NCI-H1417 treated with DMSO at 0.1 percent for 48 hours (cell line): ENCODE measurements at regions not wholly inside any gene's neighbourhood (a gene's known extent, or its start where the extent isn't known, plus 50 kb on each side); places are given as distances from the start of the nearest gene placed in this dataset.

ENCODE experiments used
- DNase-seq: peaks from one replicate; lab custom pipeline; 2025; lab: John Stamatoyannopoulos, UW

DNA sequence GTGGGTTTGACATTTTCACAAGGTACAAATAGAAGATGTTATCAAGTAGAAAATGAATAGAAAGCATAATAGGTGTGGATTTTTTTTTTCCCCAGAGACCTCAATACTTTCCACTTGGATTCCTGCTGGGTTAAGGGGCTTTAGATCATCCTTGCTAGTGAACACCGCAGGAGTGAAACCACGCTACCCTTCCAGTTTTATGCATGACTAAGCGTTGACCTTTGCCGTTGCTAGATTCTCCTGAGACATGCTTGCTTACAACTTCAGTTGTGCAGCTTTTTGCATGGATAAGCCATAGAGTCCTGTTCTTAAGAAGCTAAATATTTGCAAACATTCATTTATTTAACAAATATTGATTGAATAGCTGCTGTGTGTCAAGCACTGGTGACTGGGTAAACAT lies 299.7 kb upstream of the LMCD1 start:
- no peak for DNase-seq

- DNase-seq = no peak
These were observed 297.3 kb upstream of the LMCD1 start for GRCh38 chr3:8204331-8204730.

GRCh38 chr3:8204853-8205650 lies 296.6 kb upstream of the LMCD1 start:
- no peak for DNase-seq

DNA sequence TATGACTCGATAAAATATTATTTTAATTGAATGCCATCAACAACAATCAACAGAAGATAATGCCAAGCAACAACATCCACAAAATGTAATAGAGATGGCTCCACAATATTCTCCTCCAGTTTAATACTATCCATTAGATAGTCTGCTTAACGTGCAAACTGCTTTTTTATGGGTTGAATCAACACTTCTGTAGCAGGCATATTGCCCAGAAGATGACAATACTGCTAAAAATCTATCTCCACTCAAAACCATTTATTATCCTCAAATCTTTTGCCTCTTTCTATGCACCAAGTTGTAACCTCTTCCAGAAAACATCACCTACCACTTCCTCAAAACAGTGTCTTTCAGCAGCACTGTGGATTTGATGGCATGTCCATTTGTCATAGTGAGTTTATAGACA lies 295.7 kb upstream of the LMCD1 start:
- no peak for DNase-seq

- DNase-seq = no peak
These were observed 294.5 kb upstream of the LMCD1 start for GRCh38 chr3:8206971-8207617.

- no peak for DNase-seq
These were observed 290.7 kb upstream of the LMCD1 start for GRCh38 chr3:8210882-8211341.

- DNase-seq = no peak
These were observed 288.8 kb upstream of the LMCD1 start for GRCh38 chr3:8212794-8213193.

DNA sequence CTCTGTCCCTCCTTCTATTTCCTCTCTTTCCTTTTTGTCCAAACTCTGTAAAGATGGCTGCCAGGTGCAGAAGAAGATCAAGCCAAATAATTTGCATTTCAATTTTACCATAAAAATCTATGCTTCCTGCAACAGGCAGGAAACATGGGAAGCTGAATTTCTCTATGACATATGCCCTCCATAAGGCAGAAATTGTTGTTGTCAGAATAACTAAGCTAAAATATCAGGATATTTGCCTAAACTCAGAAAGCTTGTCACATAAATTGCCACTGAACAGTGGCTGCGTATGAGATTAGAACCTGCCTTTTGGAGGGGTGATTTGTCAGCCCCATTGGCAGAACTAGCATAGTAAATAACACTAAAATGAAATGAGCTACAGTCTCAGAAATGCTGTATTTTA lies 288.3 kb upstream of the LMCD1 start:
- DNase-seq = no peak

DNA sequence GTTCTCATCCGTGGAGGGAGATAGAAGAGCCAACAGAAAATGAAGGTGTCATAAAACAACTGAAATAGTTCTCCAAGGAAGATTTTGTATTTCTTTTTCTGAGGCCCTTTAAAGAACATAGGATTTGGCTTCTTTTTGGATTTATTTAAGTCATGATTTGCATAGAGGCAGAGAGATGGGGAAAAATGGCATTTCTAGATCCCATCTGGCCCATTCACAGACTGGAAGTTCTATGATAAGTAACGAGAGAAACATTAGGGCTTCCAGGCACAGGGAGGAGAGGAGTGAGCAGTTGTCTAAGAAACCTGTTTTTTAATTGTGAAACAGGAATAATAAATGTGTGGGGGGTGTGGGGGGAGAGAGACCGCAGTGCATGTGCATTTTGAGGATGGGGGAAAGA lies 285.8 kb upstream of the LMCD1 start:
- DNase-seq = no peak

DNA sequence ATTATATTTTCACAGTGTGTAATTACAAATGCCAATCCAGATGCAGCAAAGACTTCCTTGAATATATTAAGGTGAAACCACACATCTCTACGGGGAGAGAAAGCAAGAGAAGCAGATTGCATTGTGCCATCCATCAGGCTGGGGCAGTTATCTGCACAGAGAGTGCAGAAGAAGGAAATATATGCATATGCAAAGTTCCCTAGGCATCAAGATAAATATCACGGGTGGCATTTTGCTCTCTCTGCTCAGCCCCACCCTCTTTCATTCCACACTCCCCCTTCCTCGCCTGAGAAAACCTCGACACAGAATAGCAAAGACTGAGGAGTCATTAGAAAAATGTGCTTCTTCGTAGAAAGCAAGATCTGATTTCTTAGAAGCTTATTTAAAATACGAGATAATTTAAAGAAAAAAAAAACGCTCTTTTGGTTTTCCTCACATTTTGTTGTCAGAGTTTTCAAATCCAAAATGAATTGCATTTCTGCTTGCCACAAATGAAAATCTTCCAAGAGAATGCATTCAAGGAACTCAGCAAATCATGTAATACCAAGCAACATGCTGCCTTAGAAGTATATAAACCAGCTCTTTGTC lies 283.2 kb upstream of the LMCD1 start:
- no peak for DNase-seq

DNA sequence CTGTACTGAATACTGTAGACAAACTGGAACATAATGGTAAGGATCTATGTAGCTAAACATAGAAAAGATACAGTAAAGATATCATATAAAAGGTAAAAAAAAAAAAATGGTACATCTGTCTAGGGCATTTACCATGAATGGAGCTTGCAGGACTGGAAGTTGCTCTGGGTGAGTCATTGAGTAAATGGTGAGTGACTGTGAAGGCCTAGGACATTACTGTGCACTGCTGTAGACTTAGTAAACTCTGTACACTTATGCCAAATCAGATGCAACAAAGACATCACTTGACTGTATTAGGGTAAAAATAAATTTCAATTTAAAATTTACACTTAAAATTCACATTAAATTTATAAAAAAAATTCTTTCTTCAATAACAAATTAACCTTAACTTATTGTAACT lies 281.3 kb upstream of the LMCD1 start:
- no peak for DNase-seq

- DNase-seq = no peak
These were observed 277.9 kb upstream of the LMCD1 start for GRCh38 chr3:8223766-8224165.

DNA sequence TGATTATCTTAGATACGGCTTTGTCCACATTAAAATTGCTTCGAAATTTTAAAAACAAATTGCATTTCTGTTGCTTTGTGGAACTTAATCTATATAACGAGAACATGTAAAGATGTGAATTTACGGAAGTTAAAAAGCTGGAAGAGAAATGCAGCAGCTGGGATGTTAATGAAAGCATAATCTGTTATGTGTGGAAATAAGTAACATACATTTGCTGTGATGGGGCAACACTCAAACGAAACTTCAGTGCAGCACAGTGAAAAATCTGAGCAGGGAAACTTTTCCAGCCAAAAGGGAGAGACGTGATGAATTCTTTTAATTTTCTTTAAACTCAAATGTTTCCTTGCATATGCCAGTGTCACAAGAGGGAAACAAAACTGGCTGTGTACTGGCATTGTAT lies 276.7 kb upstream of the LMCD1 start:
- DNase-seq = no peak

DNA sequence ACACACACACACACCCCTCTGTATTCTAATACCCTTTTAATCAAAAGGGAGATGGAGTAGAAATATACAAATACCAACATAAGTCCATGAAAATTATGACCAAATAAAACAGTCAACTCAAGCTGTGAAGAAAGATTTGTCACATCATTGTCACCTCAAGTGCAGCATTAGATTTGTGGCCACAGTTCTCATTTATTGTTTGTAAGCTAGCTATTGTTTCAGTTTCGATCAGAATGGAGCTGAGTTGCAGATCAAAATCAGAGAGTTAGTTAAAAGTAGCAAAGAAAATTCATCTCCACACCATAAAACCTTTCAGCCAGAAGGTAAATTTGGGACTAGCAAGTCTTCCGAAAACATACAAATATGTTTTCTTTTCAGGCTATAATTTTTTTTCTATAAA lies 267.7 kb upstream of the LMCD1 start:
- no peak for DNase-seq

DNA sequence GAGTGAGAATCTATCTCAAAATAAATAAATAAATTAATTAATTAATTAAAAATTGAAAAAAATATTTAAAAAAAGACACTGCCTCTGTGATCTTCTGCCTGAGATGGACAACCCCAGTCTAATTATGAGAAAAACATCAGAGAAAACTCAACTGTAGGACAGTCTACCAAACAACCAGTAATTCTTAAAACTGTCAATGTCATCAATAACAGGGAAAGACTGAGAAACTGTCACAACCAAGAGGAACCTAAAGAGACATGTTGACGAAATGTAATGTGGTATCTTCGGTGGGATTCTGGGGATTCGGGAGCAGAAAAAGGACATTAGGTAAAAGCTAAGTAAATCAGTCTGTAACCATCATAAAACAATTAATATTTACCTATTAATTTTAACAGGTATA lies 265.4 kb upstream of the LMCD1 start:
- no peak for DNase-seq

DNA sequence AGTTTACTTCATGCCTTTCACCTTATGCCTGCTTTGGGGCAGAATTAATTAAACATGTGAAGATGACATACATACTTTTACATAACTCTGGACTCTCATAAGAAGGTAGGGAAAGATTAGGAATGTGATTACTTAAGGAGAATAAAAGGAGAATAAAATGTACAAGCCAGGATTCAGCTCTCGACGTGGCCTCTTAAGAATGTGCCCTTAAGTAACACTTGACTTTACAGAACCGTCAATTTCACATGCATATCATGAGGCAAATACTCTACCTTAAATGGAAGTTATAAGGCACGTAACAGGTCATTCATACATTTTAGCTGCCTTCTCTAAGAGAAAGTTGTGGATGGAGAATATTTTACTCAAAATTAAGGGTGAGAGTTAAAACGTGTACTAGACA lies 263.7 kb upstream of the LMCD1 start:
- DNase-seq = no peak

- no peak for DNase-seq
These were observed 263.2 kb upstream of the LMCD1 start for GRCh38 chr3:8238432-8238831.

- DNase-seq = no peak
These were observed 262.5 kb upstream of the LMCD1 start for GRCh38 chr3:8239095-8239494.

GRCh38 chr3:8239718-8240695 lies 261.6 kb upstream of the LMCD1 start:
- DNase-seq = no peak

DNA sequence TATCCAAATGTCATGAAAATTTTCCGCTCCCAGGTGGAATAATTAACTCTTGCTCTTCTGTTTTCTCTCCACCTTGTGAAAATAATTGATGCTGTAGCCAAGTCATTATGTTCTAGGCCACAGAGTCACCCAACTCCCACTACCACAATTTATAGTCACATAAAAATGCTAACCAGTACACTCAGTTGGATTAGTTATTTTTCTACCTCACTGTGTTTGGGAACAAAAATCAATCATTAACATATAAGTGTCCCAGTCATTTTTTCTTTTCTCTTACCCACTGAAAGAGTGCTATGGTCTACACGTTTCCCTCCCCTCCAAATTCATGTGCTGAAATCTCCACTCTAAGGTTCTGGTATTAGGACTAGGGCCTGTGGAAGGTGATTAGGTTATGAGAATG lies 255.6 kb upstream of the LMCD1 start:
- DNase-seq = no peak

GRCh38 chr3:8253201-8253600 lies 248.4 kb upstream of the LMCD1 start:
- DNase-seq = no peak

DNA sequence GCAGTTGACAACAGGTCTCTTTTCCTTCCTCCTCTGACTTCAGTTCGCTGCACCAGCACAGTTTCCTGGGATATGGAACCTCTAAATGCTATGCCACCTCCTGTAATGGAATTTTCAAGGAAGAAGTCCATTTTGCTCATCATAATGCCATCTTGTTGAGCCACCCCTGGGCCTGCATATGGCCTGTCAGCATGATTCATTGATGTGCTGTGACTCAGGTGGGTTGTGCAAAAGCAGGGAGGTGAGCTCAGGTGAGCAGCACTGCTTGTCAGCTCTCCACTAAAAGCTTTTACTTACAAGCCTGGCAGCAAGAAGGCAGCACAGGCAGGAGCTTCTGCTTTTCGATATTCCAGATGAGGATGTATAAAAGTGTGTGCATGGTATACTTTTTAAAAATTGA lies 247.1 kb upstream of the LMCD1 start:
- DNase-seq = no peak
